Smooth muscle cell (in vitro differentiated cells): ENCODE measurements at regions not wholly inside any gene's neighbourhood (a gene's known extent, or its start where the extent isn't known, plus 50 kb on each side); places are given as distances from the start of the nearest gene placed in this dataset.

ENCODE experiments used
- DNase-seq: peaks from one replicate; lab custom pipeline; 2025; ENCODE audit not compliant: unreplicated experiment; lab: John Stamatoyannopoulos, UW
- H2AFZ ChIP-seq: fragments of 200-600 bp; sonication (generic); 2 replicates; pipeline ENCODE4 v1.6.0; 2016; ENCODE audit warnings: antibody characterized with exemption, low read depth, mild to moderate bottlenecking
- H3F3A ChIP-seq: fragments of 200-600 bp; sonication (generic); 2 replicates; pipeline ENCODE4 v1.6.0; 2017; ENCODE audit warnings: antibody characterized with exemption, low read depth
- H3K27ac ChIP-seq: fragments of 200-600 bp; sonication (generic); 2 replicates; pipeline ENCODE4 v1.5.1; 2016; ENCODE audit warnings: low read depth, mild to moderate bottlenecking
- H3K27me3 ChIP-seq: fragments of 200-600 bp; sonication (generic); 2 replicates; pipeline ENCODE4 v1.6.1; 2016; ENCODE audit warnings: low read depth, mild to moderate bottlenecking
- H3K36me3 ChIP-seq: fragments of 200-600 bp; sonication (generic); 2 replicates; pipeline ENCODE4 v1.5.1; 2016; ENCODE audit warnings: low read depth
- H3K4me1 ChIP-seq: fragments of 200-600 bp; sonication (generic); 2 replicates; pipeline ENCODE4 v1.5.1; 2016; ENCODE audit warnings: low read depth
- H3K4me2 ChIP-seq: fragments of 200-600 bp; sonication (generic); 2 replicates; pipeline ENCODE4 v1.6.0; 2016; ENCODE audit warnings: mild to moderate bottlenecking
- H3K4me3 ChIP-seq: fragments of 200-600 bp; sonication (generic); 2 replicates; pipeline ENCODE4 v1.5.1; 2016; ENCODE audit warnings: mild to moderate bottlenecking
- H3K79me2 ChIP-seq: fragments of 200-600 bp; sonication (generic); 2 replicates; pipeline ENCODE4 v1.6.0; 2016; ENCODE audit warnings: low read depth, mild to moderate bottlenecking
- H3K9ac ChIP-seq: fragments of 200-600 bp; sonication (generic); 2 replicates; pipeline ENCODE4 v1.6.0; 2016; ENCODE audit warnings: low read depth
- H3K9me3 ChIP-seq: fragments of 200-600 bp; sonication (generic); replicated peaks from 2 replicates; pipeline ENCODE4 v1.5.1; 2016; ENCODE audit warnings: low read depth
- H4K20me1 ChIP-seq: fragments of 200-600 bp; sonication (generic); 2 replicates; pipeline ENCODE4 v1.6.0; 2016; ENCODE audit warnings: low read depth
- CTCF ChIP-seq: fragments of 200-600 bp; sonication (generic); IDR thresholded peaks from 2 replicates; pipeline ENCODE4 v1.5.1; 2017; ENCODE audit warnings: borderline replicate concordance, mild to moderate bottlenecking, antibody characterized with exemption; ENCODE audit not compliant: insufficient read depth, poor library complexity, severe bottlenecking
- WGBS: methylation state at CpG from one replicate; pipeline ENCODE4 v1.1.7; 2016; ENCODE audit warnings: low lambda C conversion rate; 5-methylcytosine and 5-hydroxymethylcytosine counted together

GRCh38 chr2:8421658-8422449, 260.0 kb upstream of the ID2 start:
- no peaks in the 10 kb centered on the region for H3F3A ChIP-seq
- H3K27ac ChIP-seq: no peak overlapping the region
- TF ChIP-seq CTCF: no peak
- H3K4me1 ChIP-seq: no peaks in the 10 kb centered on the region
- no peak overlapping the region for H3K9ac ChIP-seq
- no peaks in the 10 kb centered on the region for H3K9me3 ChIP-seq
- no peaks in the 10 kb centered on the region for H4K20me1 ChIP-seq
- H3K4me3 ChIP-seq: no peak overlapping the region
- 96% methylated on average over 11 of the region's 11 CpGs for WGBS
- H2AFZ ChIP-seq: no peak overlapping the region
- H3K27me3 ChIP-seq: no peaks in the 10 kb centered on the region
- DNase-seq: no peak
- no peak overlapping the region for H3K4me2 ChIP-seq
- H3K36me3 ChIP-seq: no peaks in the 10 kb centered on the region
- H3K79me2 ChIP-seq: no peaks in the 10 kb centered on the region

GRCh38 chr2:8422450-8422800, 259.4 kb upstream of the ID2 start:
- H3K27me3 ChIP-seq: no peaks in the 10 kb centered on the region
- H2AFZ ChIP-seq: no peak overlapping the region
- H3K27ac ChIP-seq: no peak overlapping the region
- DNase-seq: no peak
- no peak overlapping the region for H3K4me3 ChIP-seq
- H3F3A ChIP-seq: no peaks in the 10 kb centered on the region
- TF ChIP-seq CTCF: no peak
- no peak overlapping the region for H3K4me2 ChIP-seq
- H4K20me1 ChIP-seq: no peaks in the 10 kb centered on the region
- H3K9me3 ChIP-seq: no peaks in the 10 kb centered on the region
- WGBS: 94% methylated on average over 4 of the region's 4 CpGs
- H3K4me1 ChIP-seq: no peaks in the 10 kb centered on the region
- no peaks in the 10 kb centered on the region for H3K36me3 ChIP-seq
- H3K9ac ChIP-seq: no peak overlapping the region
- H3K79me2 ChIP-seq: no peaks in the 10 kb centered on the region

- H3K36me3 ChIP-seq: no peaks in the 10 kb centered on the region
- DNase-seq: no peak
- H3K4me2 ChIP-seq: no peak overlapping the region
- no peak overlapping the region for H2AFZ ChIP-seq
- H3K79me2 ChIP-seq: no peaks in the 10 kb centered on the region
- no peaks in the 10 kb centered on the region for H3K9me3 ChIP-seq
- TF ChIP-seq CTCF: no peak
- H3K9ac ChIP-seq: no peak overlapping the region
- no peaks in the 10 kb centered on the region for H3K27me3 ChIP-seq
- H3K4me3 ChIP-seq: no peak overlapping the region
- H3K27ac ChIP-seq: no peak overlapping the region
- WGBS: 94% methylated on average over 24 of the region's 26 CpGs
- no peaks in the 10 kb centered on the region for H3K4me1 ChIP-seq
- H3F3A ChIP-seq: no peaks in the 10 kb centered on the region
- H4K20me1 ChIP-seq: no peaks in the 10 kb centered on the region
Measured at GRCh38 chr2:8424997-8425900, 256.6 kb upstream of the ID2 start.
